Activated CD4-positive, alpha-beta T cell treated with anti-CD3 and anti-CD28 coated beads for 36 hours (primary cell): ENCODE measurements at regions not wholly inside any gene's neighbourhood (a gene's known extent, or its start where the extent isn't known, plus 50 kb on each side); places are given as distances from the start of the nearest gene placed in this dataset.
A peak's percentile ranks its signal among the peaks of the same experiment; 100 is the strongest.

ENCODE experiments used
- ATAC-seq: fragments of 200-7000 bp; cut with Tn5 transposase; one replicate; pipeline ENCODE4 v1.10.0; 2021; ENCODE audit warnings: mild to moderate bottlenecking, moderate library complexity
- CTCF ChIA-PET: fragments of 350-600 bp; sonication (Branson Sonifier 250); formaldehyde crosslinking; loops from one replicate; lab custom pipeline; 2021; ENCODE audit warnings: antibody characterized with exemption; lab: Charles Lee
- POLR2A ChIA-PET: fragments of 350-600 bp; sonication (Branson Sonifier 250); formaldehyde crosslinking; loops from one replicate; lab custom pipeline; 2021; ENCODE audit warnings: antibody characterized with exemption, inconsistent platforms; lab: Charles Lee
- DNase-seq: peaks from one replicate; pipeline ENCODE4 v3.0.0-alpha.2; 2020
- H3K27ac Mint-ChIP-seq: one replicate; pipeline ENCODE4 v1.8.0; 2021; ENCODE audit warnings: mixed read lengths
- H3K27me3 Mint-ChIP-seq: one replicate; pipeline ENCODE4 v1.8.0; 2021; ENCODE audit warnings: mixed read lengths
- H3K36me3 Mint-ChIP-seq: one replicate; pipeline ENCODE4 v1.8.0; 2021; ENCODE audit warnings: low read depth, mixed read lengths
- H3K4me1 Mint-ChIP-seq: one replicate; pipeline ENCODE4 v1.8.0; 2021; ENCODE audit warnings: mixed read lengths
- H3K4me3 Mint-ChIP-seq: one replicate; pipeline ENCODE4 v1.8.0; 2021; ENCODE audit warnings: mild to moderate bottlenecking, moderate library complexity, mixed read lengths
- H3K9me3 Mint-ChIP-seq: one replicate; pipeline ENCODE4 v1.8.0; 2021; ENCODE audit warnings: low read depth, mixed read lengths
- intact Hi-C, 2 experiments: fragments of 100-400 bp; cut with DNase I in 1 of 2; cut with micrococcal nuclease in 1 of 2; formaldehyde crosslinking; loops; one replicate each; pipeline versions ENCODE4 v1.14.2 to v1.15.1; 2022 to 2024; cut with DNase I, micrococcal nuclease

- H3K4me1 Mint-ChIP-seq = no peaks in the 10 kb centered on the region
- no peak overlapping the region for H3K4me3 Mint-ChIP-seq
- no peaks in the 10 kb centered on the region for H3K36me3 Mint-ChIP-seq
- ChIA-PET POLR2A (no interaction called here), CTCF (interaction anchor here (0.6 kb wide), 1 partner anchor 237 kb away, joined by 3 read pairs; no protein-coding TSS in a partner anchor)
- intact Hi-C loops = no loop called here
- ATAC-seq = no peak
- no peak overlapping the region for H3K27ac Mint-ChIP-seq
- peaks cover 15% of the 10 kb centered on the region for H3K9me3 Mint-ChIP-seq
- no peaks in the 10 kb centered on the region for H3K27me3 Mint-ChIP-seq
- no peak for DNase-seq
Measured at GRCh38 chr3:79878708-79879107, 110.9 kb upstream of the ROBO1 start.

GRCh38 chr3:79874646-79875045 lies 106.8 kb upstream of the ROBO1 start:
- Mint-ChIP-seq H3K4me3 (no peak overlapping the region), H3K27me3 (no peaks in the 10 kb centered on the region), H3K36me3 (no peaks in the 10 kb centered on the region), H3K9me3 (peaks cover 22% of the 10 kb centered on the region), H3K4me1 (no peaks in the 10 kb centered on the region), H3K27ac (no peak overlapping the region)
- ATAC-seq (no peak), DNase-seq (no peak)
- intact Hi-C loops = no loop called here
- POLR2A ChIA-PET = no interaction called here
- CTCF ChIA-PET = no interaction called here

GRCh38 chr3:79872483-79872882 lies 104.7 kb upstream of the ROBO1 start:
- Mint-ChIP-seq H3K9me3 (peaks cover 21% of the 10 kb centered on the region), H3K27me3 (no peaks in the 10 kb centered on the region), H3K4me3 (no peak overlapping the region), H3K36me3 (no peaks in the 10 kb centered on the region), H3K27ac (no peak overlapping the region), H3K4me1 (no peaks in the 10 kb centered on the region)
- intact Hi-C loops = no loop called here
- DNase-seq (no peak), ATAC-seq (no peak)
- CTCF ChIA-PET = no interaction called here
- POLR2A ChIA-PET = no interaction called here

- Mint-ChIP-seq H3K4me1 (no peaks in the 10 kb centered on the region), H3K27me3 (no peaks in the 10 kb centered on the region), H3K9me3 (peaks cover 15% of the 10 kb centered on the region), H3K36me3 (no peaks in the 10 kb centered on the region), H3K4me3 (no peak overlapping the region), H3K27ac (no peak overlapping the region)
- POLR2A ChIA-PET = no interaction called here
- CTCF ChIA-PET = interaction anchor here (0.6 kb wide), 1 partner anchor 12 kb away, joined by 3 read pairs; no protein-coding TSS in a partner anchor
- ATAC-seq (no peak), DNase-seq (no peak)
- intact Hi-C loops = no loop called here
Measured at GRCh38 chr3:79871656-79872055, 103.9 kb upstream of the ROBO1 start.

- no peaks in the 10 kb centered on the region for H3K27me3 Mint-ChIP-seq
- H3K4me1 Mint-ChIP-seq = no peaks in the 10 kb centered on the region
- DNase-seq (no peak), ATAC-seq (no peak)
- no peak overlapping the region for H3K27ac Mint-ChIP-seq
- ChIA-PET POLR2A (no interaction called here), CTCF (interaction anchor here (0.6 kb wide), 1 partner anchor 101 kb away, joined by 3 read pairs; no protein-coding TSS in a partner anchor)
- intact Hi-C loops = no loop called here
- no peaks in the 10 kb centered on the region for H3K36me3 Mint-ChIP-seq
- H3K4me3 Mint-ChIP-seq = no peak overlapping the region
- peaks cover 13% of the 10 kb centered on the region for H3K9me3 Mint-ChIP-seq
Measured at GRCh38 chr3:79870313-79870620, 102.5 kb upstream of the ROBO1 start.

- H3K4me1 Mint-ChIP-seq = no peaks in the 10 kb centered on the region
- H3K4me3 Mint-ChIP-seq = no peak overlapping the region
- no peaks in the 10 kb centered on the region for H3K27me3 Mint-ChIP-seq
- intact Hi-C loops = no loop called here
- DNase-seq (no peak), ATAC-seq (no peak)
- ChIA-PET POLR2A (no interaction called here), CTCF (interaction anchor here (0.6 kb wide), 1 partner anchor 100 kb away, joined by 3 read pairs; no protein-coding TSS in a partner anchor)
- H3K27ac Mint-ChIP-seq = no peak overlapping the region
- H3K36me3 Mint-ChIP-seq = no peaks in the 10 kb centered on the region
- H3K9me3 Mint-ChIP-seq = peaks cover 13% of the 10 kb centered on the region
Measured at GRCh38 chr3:79869461-79870312, 101.9 kb upstream of the ROBO1 start.

GRCh38 chr3:79866162-79866561 lies 98.4 kb upstream of the ROBO1 start:
- Mint-ChIP-seq H3K36me3 (no peaks in the 10 kb centered on the region), H3K9me3 (peaks cover 9% of the 10 kb centered on the region), H3K4me3 (no peak overlapping the region), H3K27ac (no peak overlapping the region), H3K4me1 (no peaks in the 10 kb centered on the region), H3K27me3 (no peaks in the 10 kb centered on the region)
- intact Hi-C loops = no loop called here
- ChIA-PET POLR2A (no interaction called here), CTCF (no interaction called here)
- DNase-seq = no peak
- ATAC-seq = no peak

- no peaks in the 10 kb centered on the region for H3K4me1 Mint-ChIP-seq
- no peak overlapping the region for H3K4me3 Mint-ChIP-seq
- ChIA-PET CTCF (no interaction called here), POLR2A (no interaction called here)
- no peaks in the 10 kb centered on the region for H3K36me3 Mint-ChIP-seq
- no peaks in the 10 kb centered on the region for H3K27me3 Mint-ChIP-seq
- intact Hi-C loops = no loop called here
- H3K9me3 Mint-ChIP-seq = peaks cover 11% of the 10 kb centered on the region
- no peak for ATAC-seq
- DNase-seq = no peak
- H3K27ac Mint-ChIP-seq = no peak overlapping the region
Measured at GRCh38 chr3:79864077-79864476, 96.3 kb upstream of the ROBO1 start.

GRCh38 chr3:79848876-79849275 lies 81.1 kb upstream of the ROBO1 start:
- no peak overlapping the region for H3K4me3 Mint-ChIP-seq
- DNase-seq = no peak
- no peak for ATAC-seq
- ChIA-PET CTCF (no interaction called here), POLR2A (no interaction called here)
- no peaks in the 10 kb centered on the region for H3K27me3 Mint-ChIP-seq
- peaks cover 5% of the 10 kb centered on the region for H3K9me3 Mint-ChIP-seq
- no peaks in the 10 kb centered on the region for H3K4me1 Mint-ChIP-seq
- H3K36me3 Mint-ChIP-seq = no peaks in the 10 kb centered on the region
- intact Hi-C loops = no loop called here
- no peak overlapping the region for H3K27ac Mint-ChIP-seq

GRCh38 chr3:79847928-79848327 lies 80.1 kb upstream of the ROBO1 start:
- H3K9me3 Mint-ChIP-seq = peaks cover 5% of the 10 kb centered on the region
- ATAC-seq (no peak), DNase-seq (no peak)
- CTCF ChIA-PET = no interaction called here
- intact Hi-C loops = no loop called here
- no peak overlapping the region for H3K27ac Mint-ChIP-seq
- POLR2A ChIA-PET = no interaction called here
- no peaks in the 10 kb centered on the region for H3K36me3 Mint-ChIP-seq
- H3K4me3 Mint-ChIP-seq = no peak overlapping the region
- H3K27me3 Mint-ChIP-seq = no peaks in the 10 kb centered on the region
- H3K4me1 Mint-ChIP-seq = no peaks in the 10 kb centered on the region

- no peak for ATAC-seq
- intact Hi-C loops = loop anchor here in 1 of 2 experiments (1.0 kb wide), 1 partner anchor 325 kb away; no protein-coding TSS in a partner anchor
- Mint-ChIP-seq H3K36me3 (no peaks in the 10 kb centered on the region), H3K4me3 (no peak overlapping the region), H3K4me1 (no peaks in the 10 kb centered on the region), H3K27ac (no peak overlapping the region), H3K9me3 (peaks cover 11% of the 10 kb centered on the region), H3K27me3 (no peaks in the 10 kb centered on the region)
- CTCF ChIA-PET = no interaction called here
- POLR2A ChIA-PET = no interaction called here
- DNase-seq = peak; percentile 24
Measured at GRCh38 chr3:79846148-79846933, 78.5 kb upstream of the ROBO1 start.

- CTCF ChIA-PET = no interaction called here
- Mint-ChIP-seq H3K4me1 (no peaks in the 10 kb centered on the region), H3K27ac (no peak overlapping the region), H3K4me3 (no peak overlapping the region), H3K36me3 (no peaks in the 10 kb centered on the region), H3K9me3 (peaks cover 7% of the 10 kb centered on the region), H3K27me3 (no peaks in the 10 kb centered on the region)
- POLR2A ChIA-PET = no interaction called here
- ATAC-seq (no peak), DNase-seq (no peak)
- intact Hi-C loops = no loop called here
Measured at GRCh38 chr3:79845546-79845945, 77.7 kb upstream of the ROBO1 start.
